ENCODE measurements at regions not wholly inside any gene's neighbourhood (a gene's known extent, or its start where the extent isn't known, plus 50 kb on each side); places are given as distances from the start of the nearest gene placed in this dataset.

- no peak for DNase-seq
Measured at GRCh38 chr7:118580743-118581382, 356.4 kb downstream of the ANKRD7 start.

DNA sequence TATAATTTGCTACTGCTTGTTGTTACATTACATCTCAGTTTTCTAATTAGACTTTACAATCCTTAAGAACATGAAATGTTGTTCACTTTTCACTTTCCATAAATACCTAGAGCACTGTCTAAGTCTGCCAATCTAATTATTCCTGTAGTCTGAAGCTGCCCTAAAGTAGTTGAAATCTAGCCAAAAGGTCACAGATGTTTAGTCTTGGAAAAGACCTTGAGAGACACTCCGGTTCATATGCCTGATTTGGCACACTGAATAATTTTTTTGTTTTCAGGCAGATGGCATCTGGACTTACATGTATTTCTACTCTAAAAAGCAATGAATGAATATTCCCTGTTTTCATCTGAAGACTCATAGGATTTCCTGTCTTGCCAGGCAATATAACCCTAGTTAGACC lies 359.1 kb downstream of the ANKRD7 start:
- DNase-seq = peak; percentile 71

GRCh38 chr7:118586248-118586647 lies 361.7 kb downstream of the ANKRD7 start:
- no peak for DNase-seq

GRCh38 chr7:118590107-118590506 lies 365.6 kb downstream of the ANKRD7 start:
- DNase-seq = peak; percentile 44

- no peak for DNase-seq
Measured at GRCh38 chr7:118602090-118602489, 377.6 kb downstream of the ANKRD7 start.

DNA sequence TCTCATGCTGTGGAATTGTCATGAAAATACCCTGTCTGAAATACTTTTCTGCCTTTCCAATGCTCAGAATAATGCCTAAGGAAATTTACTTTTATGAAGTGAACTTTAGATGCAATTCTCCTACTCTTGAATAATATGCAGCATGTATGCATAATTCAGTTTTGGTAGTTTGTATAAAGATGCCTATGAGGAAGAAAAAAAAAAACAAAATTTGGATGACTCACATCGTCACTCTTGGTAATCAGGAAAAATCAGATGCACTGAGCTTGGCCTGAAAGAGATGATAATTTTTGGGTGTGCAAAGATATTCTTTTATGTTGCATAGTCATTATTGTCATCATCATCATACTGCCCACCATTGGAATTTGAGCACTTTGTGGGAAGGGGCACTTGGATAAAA lies 382.1 kb downstream of the ANKRD7 start:
- DNase-seq = no peak

DNA sequence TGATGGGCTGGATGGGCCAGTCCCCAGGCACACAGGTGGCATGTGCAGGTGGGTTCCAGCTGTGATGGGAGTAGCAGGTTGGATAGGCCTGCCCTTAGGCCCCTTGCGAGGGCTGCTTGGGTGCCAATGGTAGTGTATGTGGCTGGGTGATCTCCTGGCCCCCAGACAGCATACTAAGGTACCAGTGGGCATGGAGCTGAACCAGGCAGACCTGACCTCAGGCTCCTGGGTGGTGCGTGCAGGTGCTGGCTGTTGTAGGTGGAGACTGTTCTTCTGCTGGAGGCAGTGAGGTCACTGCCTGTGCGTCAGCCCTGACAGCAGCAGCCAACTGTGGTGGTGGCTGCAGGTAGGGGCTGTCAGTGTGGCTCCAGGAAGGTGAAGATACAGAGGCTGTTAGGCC lies 384.7 kb downstream of the ANKRD7 start:
- DNase-seq = no peak

DNA sequence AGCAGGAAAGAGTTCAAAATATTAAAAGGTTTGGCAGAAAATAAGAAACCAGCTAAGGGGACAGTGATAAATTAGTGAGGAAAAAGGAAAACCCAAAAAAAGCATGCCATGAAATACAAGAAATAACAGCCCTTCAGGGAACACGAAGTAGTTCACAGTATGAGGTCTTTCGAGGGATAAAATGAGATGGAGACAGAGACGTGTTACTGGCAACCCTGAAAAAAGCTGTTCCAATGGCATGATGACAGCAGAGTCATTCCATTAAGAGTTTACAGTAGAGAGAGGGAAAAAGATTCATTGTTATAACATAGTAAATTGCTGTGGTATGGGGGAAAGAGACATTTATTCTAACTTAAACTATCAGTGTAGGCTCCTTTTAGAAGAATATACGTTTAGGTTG lies 391.2 kb downstream of the ANKRD7 start:
- no peak for DNase-seq

- DNase-seq = no peak
Measured at GRCh38 chr7:118621810-118622360, 397.4 kb downstream of the ANKRD7 start.

DNA sequence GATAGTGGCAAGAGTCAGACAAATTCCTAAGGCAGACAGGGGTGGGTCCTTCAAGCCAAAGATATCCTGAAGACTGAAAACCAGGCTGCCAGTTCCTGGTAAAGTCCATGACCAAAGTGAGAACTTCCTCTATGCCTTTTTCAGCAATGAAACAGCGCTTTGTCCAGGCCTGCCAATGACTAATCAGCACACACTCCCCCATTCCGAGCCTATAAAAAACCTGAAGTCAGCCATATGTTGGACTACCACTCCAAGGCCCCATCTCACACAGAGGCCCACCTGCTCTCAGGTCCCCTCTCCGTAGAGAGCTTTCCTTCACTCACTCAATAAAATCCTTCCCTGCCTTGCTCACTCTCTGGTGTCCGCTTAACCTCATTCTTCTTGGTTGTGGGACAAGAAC lies 402.2 kb downstream of the ANKRD7 start:
- no peak for DNase-seq

- DNase-seq = no peak
Measured at GRCh38 chr7:118627467-118627866, 403.0 kb downstream of the ANKRD7 start.

GRCh38 chr7:118629898-118630438 lies 405.5 kb downstream of the ANKRD7 start:
- DNase-seq = no peak

- no peak for DNase-seq
Measured at GRCh38 chr7:118642396-118642795, 417.9 kb downstream of the ANKRD7 start.

DNA sequence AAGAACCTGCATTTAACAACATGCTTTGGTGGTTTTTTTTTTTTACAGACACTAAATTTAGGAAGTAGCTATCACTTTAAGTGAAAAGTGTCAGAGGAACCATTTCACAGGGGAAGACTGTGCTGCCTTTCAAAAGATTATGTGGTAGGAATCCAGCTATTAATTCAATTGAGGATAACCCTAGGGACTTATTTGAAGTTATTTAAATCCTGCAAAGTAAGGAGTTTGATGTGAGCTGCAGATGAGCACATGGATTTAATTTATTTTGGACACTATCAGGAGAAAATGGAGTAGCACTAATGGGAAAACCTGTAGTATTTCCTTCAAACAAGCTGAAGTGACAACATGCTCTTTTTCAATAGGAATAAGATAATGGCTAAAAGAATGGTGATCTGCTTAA lies 419.8 kb downstream of the ANKRD7 start:
- DNase-seq = no peak

GRCh38 chr7:118648002-118648401 lies 423.5 kb downstream of the ANKRD7 start:
- DNase-seq = no peak

GRCh38 chr7:118657391-118658005 lies 433.0 kb downstream of the ANKRD7 start:
- DNase-seq = no peak

DNA sequence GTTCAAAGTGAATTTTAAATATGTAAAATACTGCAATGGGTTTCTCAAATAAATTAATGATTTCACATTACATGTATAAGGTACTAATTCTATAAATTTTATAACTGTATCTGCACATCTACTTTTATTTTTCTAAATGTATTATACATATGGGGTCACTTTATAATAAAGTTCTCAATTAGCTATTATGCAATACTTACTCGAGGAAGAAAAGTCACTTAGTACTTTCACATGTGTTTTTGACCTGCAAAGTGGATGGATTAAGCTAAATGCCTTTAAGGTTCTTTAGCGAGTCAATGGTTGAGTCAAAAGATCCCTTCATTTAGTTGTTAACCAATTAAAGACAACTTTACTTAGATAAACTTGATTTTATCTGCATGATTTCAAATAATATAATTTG lies 437.8 kb downstream of the ANKRD7 start:
- DNase-seq = no peak

- DNase-seq = no peak
Measured at GRCh38 chr7:118664498-118664897, 440.0 kb downstream of the ANKRD7 start.

- no peak for DNase-seq
Measured at GRCh38 chr7:118671149-118671548, 446.6 kb downstream of the ANKRD7 start.

GRCh38 chr7:118684796-118685195 lies 460.3 kb downstream of the ANKRD7 start:
- DNase-seq = no peak

- no peak for DNase-seq
Measured at GRCh38 chr7:118689403-118689802, 464.9 kb downstream of the ANKRD7 start.

GRCh38 chr7:118696879-118697278 lies 472.4 kb downstream of the ANKRD7 start:
- no peak for DNase-seq

DNA sequence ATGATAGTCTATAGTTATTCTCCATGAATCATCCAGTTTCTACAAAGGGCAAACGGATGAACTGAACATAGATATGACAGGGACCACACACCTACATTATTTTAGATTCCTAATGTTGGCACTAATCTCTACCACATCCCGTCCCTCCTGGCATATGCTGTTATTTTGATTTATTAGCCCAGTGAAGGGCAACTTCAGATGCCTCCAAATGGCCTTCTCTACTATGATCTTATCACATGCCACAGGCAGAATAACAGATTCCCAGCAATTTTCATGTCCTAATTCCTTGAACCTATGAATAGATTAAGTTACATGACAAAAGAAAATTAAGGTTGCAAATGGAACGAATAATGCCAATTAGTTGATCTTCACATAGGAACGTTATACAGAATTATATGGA lies 474.7 kb downstream of the ANKRD7 start:
- no peak for DNase-seq

- DNase-seq = no peak
Measured at GRCh38 chr7:118708741-118709140, 484.2 kb downstream of the ANKRD7 start.

DNA sequence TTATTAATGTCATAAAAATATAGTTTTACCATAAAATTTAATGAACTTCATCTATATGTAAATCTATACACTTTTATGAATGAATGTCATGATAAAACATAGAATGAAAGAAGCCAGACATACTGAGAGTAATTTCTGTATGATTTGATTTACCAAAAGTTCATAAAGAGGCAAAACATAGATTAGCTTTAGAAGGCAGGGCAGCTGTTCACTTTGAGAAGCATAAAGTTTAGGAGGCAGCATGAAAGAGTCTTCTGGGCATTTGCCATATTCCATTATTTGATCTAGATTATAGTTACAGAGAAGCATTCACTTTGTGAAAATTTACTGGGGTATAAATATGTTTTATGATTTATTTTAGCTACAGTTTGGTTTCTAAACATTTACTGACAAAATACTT lies 487.2 kb downstream of the ANKRD7 start:
- DNase-seq = no peak
